ENCODE measurements at regions not wholly inside any gene's neighbourhood (a gene's known extent, or its start where the extent isn't known, plus 50 kb on each side); places are given as distances from the start of the nearest gene placed in this dataset.

GRCh38 chr2:226383461-226383860 lies 416.2 kb downstream of the IRS1 start (continued):
- TF ChIP-seq ATF6 (CRISPR knock-in tag; conservative IDR thresholded peaks at IDR 0.05) (no peak), ZKSCAN8 (CRISPR knock-in tag; IDR thresholded peaks at IDR 0.05; ENCODE audit: borderline replicate concordance) (no peak), ZNF883 (CRISPR knock-in tag; IDR thresholded peaks at IDR 0.05; ENCODE audit: not compliant biosample characterization) (no peak), CHCHD3 (CRISPR knock-in tag; IDR thresholded peaks at IDR 0.05) (no peak)

GRCh38 chr2:226380679-226381078 lies 418.9 kb downstream of the IRS1 start:
- Histone ChIP-seq H3K36me3 (replicated peaks in 1 of 2; ENCODE audit: control insufficient read depth in 1 of 2, insufficient read depth in 2 of 2, low read length in 2 of 2) (no peaks in the 10 kb centered on the region), H3K4me1 (ENCODE audit: insufficient read depth, low read length) (no peaks in the 10 kb centered on the region), H3K79me2 (ENCODE audit: insufficient read depth, low read length) (no peaks in the 10 kb centered on the region), H3K9me3 (ENCODE audit: low read length) (no peaks in the 10 kb centered on the region), H3K4me2 (ENCODE audit: low read depth, low read length) (no peak overlapping the region), H2AFZ (ENCODE audit: low read length) (peak overlapping the region; percentile 64), H3K27ac (ENCODE audit: extremely low read length, insufficient read depth, low read length) (no peak overlapping the region), H3K4me3 (replicated peaks in 1 of 3; ENCODE audit: insufficient read depth in 1 of 3, low read depth in 2 of 3, low read length in 3 of 3) (no peak overlapping the region), H3K9ac (ENCODE audit: insufficient read depth, low read depth, low read length) (no peak overlapping the region), H4K20me1 (ENCODE audit: insufficient read depth, low read length) (no peaks in the 10 kb centered on the region), H3K27me3 (ENCODE audit: control insufficient read depth in 1 of 2, insufficient read depth in 2 of 2, low read length in 2 of 2) (peaks cover 0 to 4% of the 10 kb centered on the region in 2 experiments; a peak in 1 of 5 replicates)
- ChIA-PET CTCF (ENCODE audit: low intra/inter-chr PET ratio, low total read pairs) (no interaction called here), POLR2A (no interaction called here)
- DNase-seq (ENCODE audit: low spot score) (no peak), FAIRE-seq (no peak), ATAC-seq (no peak)
- no peak for TF ChIP-seq NAIF1 (CRISPR knock-in tag; IDR thresholded peaks at IDR 0.05; ENCODE audit: borderline replicate concordance)
- TF ChIP-seq MAFK (conservative IDR thresholded peaks at IDR 0.05 in 1 of 2, IDR thresholded peaks at IDR 0.05 in 1 of 2; ENCODE audit: low read length in 2 of 2): no peak
- no peak for TF ChIP-seq ZNF441 (CRISPR knock-in tag; IDR thresholded peaks at IDR 0.05; ENCODE audit: borderline replicate concordance)
- TF ChIP-seq ZNF784 (CRISPR knock-in tag; IDR thresholded peaks at IDR 0.05; ENCODE audit: borderline replicate concordance): no peak
- TF ChIP-seq KLF9 (CRISPR knock-in tag; IDR thresholded peaks at IDR 0.05; ENCODE audit: low read depth): no peak
- no peak for TF ChIP-seq ZNF563 (CRISPR knock-in tag; IDR thresholded peaks at IDR 0.05)
- no peak for TF ChIP-seq ZBTB7A (CRISPR knock-in tag; IDR thresholded peaks at IDR 0.05)
- no peak for TF ChIP-seq PHB2 (IDR thresholded peaks at IDR 0.05; ENCODE audit: partially characterized antibody)
- TF ChIP-seq ZNF792 (CRISPR knock-in tag; IDR thresholded peaks at IDR 0.05): no peak
- TF ChIP-seq PTBP1 (IDR thresholded peaks at IDR 0.05; ENCODE audit: low read depth, low read length, poor library complexity, severe bottlenecking): no peak
- TF ChIP-seq ZNF772 (CRISPR knock-in tag; IDR thresholded peaks at IDR 0.05): no peak
- TF ChIP-seq SMARCC2 (IDR thresholded peaks at IDR 0.05): no peak
- no peak for TF ChIP-seq ZBTB21 (CRISPR knock-in tag; IDR thresholded peaks at IDR 0.05)
- no peak for TF ChIP-seq ZBTB8A (CRISPR knock-in tag; IDR thresholded peaks at IDR 0.05; ENCODE audit: borderline replicate concordance, low read depth)
- WGBS (ENCODE audit: low lambda C conversion rate): 22% methylated on average over 6 of the region's 6 CpGs
- intact Hi-C loops (cut with micrococcal nuclease; ENCODE audit: unreplicated experiment): no loop called here
- BruUV-seq (replicated peaks): no TSS peak
- in situ Hi-C loops (cut with HindIII; ENCODE audit: extremely low pct_ligation_motif_present, low pct_unique_long_range_greater_than_20kb): no loop called here
